HAP-1 (cell line): ENCODE measurements at regions not wholly inside any gene's neighbourhood (a gene's known extent, or its start where the extent isn't known, plus 50 kb on each side); places are given as distances from the start of the nearest gene placed in this dataset.

Experiments
- DNase-seq, 2 experiments: peaks; one replicate each; pipeline ENCODE4 v3.0.0-alpha.2; 2016 to 2020; ENCODE audit warnings: low spot score in 2 of 2
- H3K27me3 ChIP-seq: fragments of 250-450 bp; sonication (Bioruptor Pico); 2 replicates; pipeline ENCODE4 v1.5.1; 2020; ENCODE audit warnings: low read depth, mild to moderate bottlenecking, moderate library complexity
- H3K36me3 ChIP-seq: fragments of 250-450 bp; sonication (Bioruptor Pico); replicated peaks from 2 replicates; pipeline ENCODE4 v1.5.1; 2020; ENCODE audit warnings: mild to moderate bottlenecking
- H3K4me1 ChIP-seq: fragments of 250-450 bp; sonication (Bioruptor Pico); 2 replicates; pipeline ENCODE4 v1.5.1; 2020; ENCODE audit warnings: mild to moderate bottlenecking
- H3K4me3 ChIP-seq: fragments of 250-450 bp; sonication (Bioruptor Pico); 2 replicates; pipeline ENCODE4 v1.5.1; 2020; ENCODE audit warnings: mild to moderate bottlenecking, moderate library complexity
- H3K9me3 ChIP-seq: fragments of 250-450 bp; sonication (Bioruptor Pico); 2 replicates; pipeline ENCODE4 v1.5.1; 2020; ENCODE audit warnings: mild to moderate bottlenecking, moderate library complexity
- in situ Hi-C: fragments of 300-500 bp; cut with MboI; formaldehyde crosslinking; loops from 3 replicates; pipeline ENCODE4 v1.14.3; 2020; ENCODE audit warnings: low sequenced_read_pairs, inconsistent platforms, mixed read lengths

- in situ Hi-C loops: no loop called here
- no peaks in the 10 kb centered on the region for H3K36me3 ChIP-seq
Measured at GRCh38 chr6:9435281-9435680, 979.6 kb downstream of the TFAP2A start.

GRCh38 chr6:9431945-9432344 is 982.9 kb downstream of the TFAP2A start:
- H3K9me3 ChIP-seq: no peaks in the 10 kb centered on the region
- H3K4me1 ChIP-seq: no peaks in the 10 kb centered on the region
- H3K4me3 ChIP-seq: no peak overlapping the region
- H3K36me3 ChIP-seq: no peaks in the 10 kb centered on the region
- DNase-seq: no peak
- in situ Hi-C loops: no loop called here
- no peaks in the 10 kb centered on the region for H3K27me3 ChIP-seq

More at GRCh38 chr6:9435281-9435680, 979.6 kb downstream of the TFAP2A start:
- H3K9me3 ChIP-seq: no peaks in the 10 kb centered on the region
- no peaks in the 10 kb centered on the region for H3K27me3 ChIP-seq
- DNase-seq: no peak
- H3K4me3 ChIP-seq: no peak overlapping the region
- H3K4me1 ChIP-seq: no peaks in the 10 kb centered on the region

GRCh38 chr6:9428421-9429172 is 986.3 kb downstream of the TFAP2A start:
- H3K9me3 ChIP-seq: no peaks in the 10 kb centered on the region
- H3K4me1 ChIP-seq: no peaks in the 10 kb centered on the region
- H3K4me3 ChIP-seq: no peak overlapping the region
- H3K27me3 ChIP-seq: no peaks in the 10 kb centered on the region
- in situ Hi-C loops: no loop called here
- DNase-seq: no peak
- no peaks in the 10 kb centered on the region for H3K36me3 ChIP-seq

- no peak for DNase-seq
- no peaks in the 10 kb centered on the region for H3K27me3 ChIP-seq
- H3K36me3 ChIP-seq: no peaks in the 10 kb centered on the region
- no peaks in the 10 kb centered on the region for H3K9me3 ChIP-seq
- no peaks in the 10 kb centered on the region for H3K4me1 ChIP-seq
- in situ Hi-C loops: no loop called here
- no peak overlapping the region for H3K4me3 ChIP-seq
Measured at GRCh38 chr6:9422138-9422537, 986.8 kb upstream of the SLC35B3 start.

- Histone ChIP-seq H3K4me3 (no peak overlapping the region), H3K27me3 (no peaks in the 10 kb centered on the region), H3K36me3 (no peaks in the 10 kb centered on the region), H3K4me1 (no peaks in the 10 kb centered on the region), H3K9me3 (no peaks in the 10 kb centered on the region)
- in situ Hi-C loops: no loop called here
- no peak for DNase-seq
Measured at GRCh38 chr6:9420316-9421015, 985.1 kb upstream of the SLC35B3 start.

- DNase-seq: no peak
- in situ Hi-C loops: no loop called here
- Histone ChIP-seq H3K4me3 (no peak overlapping the region), H3K9me3 (no peaks in the 10 kb centered on the region), H3K4me1 (no peaks in the 10 kb centered on the region), H3K36me3 (no peaks in the 10 kb centered on the region), H3K27me3 (no peaks in the 10 kb centered on the region)
Measured at GRCh38 chr6:9417400-9417799, 982.1 kb upstream of the SLC35B3 start.

GRCh38 chr6:9412951-9413559 is 977.7 kb upstream of the SLC35B3 start:
- in situ Hi-C loops: no loop called here
- peak in 1 of 2 experiments; percentile 43 for DNase-seq
- no peak overlapping the region for H3K4me3 ChIP-seq
- no peaks in the 10 kb centered on the region for H3K9me3 ChIP-seq
- H3K27me3 ChIP-seq: no peaks in the 10 kb centered on the region
- no peaks in the 10 kb centered on the region for H3K36me3 ChIP-seq
- H3K4me1 ChIP-seq: no peaks in the 10 kb centered on the region

- no peak overlapping the region for H3K4me3 ChIP-seq
- no peaks in the 10 kb centered on the region for H3K9me3 ChIP-seq
- H3K27me3 ChIP-seq: no peaks in the 10 kb centered on the region
- H3K36me3 ChIP-seq: no peaks in the 10 kb centered on the region
- H3K4me1 ChIP-seq: no peaks in the 10 kb centered on the region
- no peak for DNase-seq
- in situ Hi-C loops: no loop called here
Measured at GRCh38 chr6:9409126-9409525, 973.8 kb upstream of the SLC35B3 start.

GRCh38 chr6:9408402-9409117 is 973.2 kb upstream of the SLC35B3 start:
- no peaks in the 10 kb centered on the region for H3K36me3 ChIP-seq
- no peak for DNase-seq
- in situ Hi-C loops: no loop called here
- no peaks in the 10 kb centered on the region for H3K27me3 ChIP-seq
- no peak overlapping the region for H3K4me3 ChIP-seq
- H3K4me1 ChIP-seq: no peaks in the 10 kb centered on the region
- no peaks in the 10 kb centered on the region for H3K9me3 ChIP-seq

- in situ Hi-C loops: no loop called here
- DNase-seq: no peak
- Histone ChIP-seq H3K4me1 (no peaks in the 10 kb centered on the region), H3K4me3 (no peak overlapping the region), H3K27me3 (no peaks in the 10 kb centered on the region), H3K9me3 (no peaks in the 10 kb centered on the region), H3K36me3 (no peaks in the 10 kb centered on the region)
Measured at GRCh38 chr6:9405825-9406224, 970.5 kb upstream of the SLC35B3 start.

GRCh38 chr6:9405369-9405768 is 970.0 kb upstream of the SLC35B3 start:
- Histone ChIP-seq H3K36me3 (no peaks in the 10 kb centered on the region), H3K4me3 (no peak overlapping the region), H3K9me3 (no peaks in the 10 kb centered on the region), H3K27me3 (no peaks in the 10 kb centered on the region), H3K4me1 (no peaks in the 10 kb centered on the region)
- in situ Hi-C loops: no loop called here
- DNase-seq: no peak

GRCh38 chr6:9404351-9405146 is 969.2 kb upstream of the SLC35B3 start:
- H3K27me3 ChIP-seq: no peaks in the 10 kb centered on the region
- no peaks in the 10 kb centered on the region for H3K36me3 ChIP-seq
- H3K4me3 ChIP-seq: no peak overlapping the region
- in situ Hi-C loops: no loop called here
- DNase-seq: no peak
- no peaks in the 10 kb centered on the region for H3K4me1 ChIP-seq
- H3K9me3 ChIP-seq: no peaks in the 10 kb centered on the region; the same call in 1 of the 2 replicates

- H3K9me3 ChIP-seq: no peaks in the 10 kb centered on the region; the same call in 1 of the 2 replicates
- DNase-seq: no peak
- in situ Hi-C loops: no loop called here
- H3K36me3 ChIP-seq: no peaks in the 10 kb centered on the region
- H3K4me1 ChIP-seq: no peaks in the 10 kb centered on the region
- no peaks in the 10 kb centered on the region for H3K27me3 ChIP-seq
- H3K4me3 ChIP-seq: no peak overlapping the region
Measured at GRCh38 chr6:9403736-9404135, 968.4 kb upstream of the SLC35B3 start.
